Fibroblast of lung (primary cell): ENCODE measurements at regions not wholly inside any gene's neighbourhood (a gene's known extent, or its start where the extent isn't known, plus 50 kb on each side); places are given as distances from the start of the nearest gene placed in this dataset.

Source experiments
- DNase-seq, 2 donors: peaks; one replicate each; pipeline versions ENCODE4 v3.0.0 to v3.0.0-alpha.2; 2010; ENCODE audit warnings: low read depth in 2 of 2
- H2AFZ ChIP-seq: 2 replicates; pipeline ENCODE4 v1.5.1; 2012; ENCODE audit warnings: low read length, control low read depth, inconsistent platforms
- H3K27ac ChIP-seq: 2 replicates; pipeline ENCODE4 v1.5.1; 2011; ENCODE audit warnings: low read length, control low read depth; ENCODE audit not compliant: insufficient read depth
- H3K27me3 ChIP-seq: 2 replicates; pipeline ENCODE4 v1.5.1; 2011; ENCODE audit warnings: mild to moderate bottlenecking, low read length; ENCODE audit not compliant: control insufficient read depth, insufficient read depth
- H3K36me3 ChIP-seq: 2 replicates; pipeline ENCODE4 v1.5.1; 2011; ENCODE audit warnings: low read length; ENCODE audit not compliant: control insufficient read depth, insufficient read depth
- H3K4me1 ChIP-seq: 2 replicates; pipeline ENCODE4 v1.5.1; 2011; ENCODE audit warnings: low read length; ENCODE audit not compliant: control insufficient read depth, insufficient read depth; ENCODE audit errors: extremely low read depth
- H3K4me2 ChIP-seq: 2 replicates; pipeline ENCODE4 v1.5.1; 2011; ENCODE audit warnings: low read length, control low read depth; ENCODE audit not compliant: insufficient read depth; ENCODE audit errors: extremely low read depth
- H3K4me3 ChIP-seq, 4 experiments: fragments of 200-600 bp in 1 of 4; sonication (generic) in 1 of 4; replicated peaks in 1 of 4; 2 replicates each; pipeline ENCODE4 v1.5.1; 2011 to 2016; ENCODE audit warnings: low read length in 4 of 4, low read depth in 3 of 4, mild to moderate bottlenecking in 3 of 4, control low read depth in 2 of 4, inconsistent platforms in 1 of 4, mixed read lengths in 1 of 4; ENCODE audit not compliant: insufficient read depth in 1 of 4; ENCODE audit errors: control extremely low read depth in 1 of 4
- H3K79me2 ChIP-seq: 2 replicates; pipeline ENCODE4 v1.5.1; 2012; ENCODE audit warnings: mild to moderate bottlenecking, low read length, inconsistent platforms; ENCODE audit not compliant: control insufficient read depth, insufficient read depth
- H3K9ac ChIP-seq: 2 replicates; pipeline ENCODE4 v1.5.1; 2011; ENCODE audit warnings: mild to moderate bottlenecking, low read length, control low read depth; ENCODE audit not compliant: insufficient read depth
- H3K9me3 ChIP-seq: 2 replicates; pipeline ENCODE4 v1.5.1; 2012; ENCODE audit warnings: low read depth, low read length; ENCODE audit not compliant: control insufficient read depth, insufficient read depth
- H4K20me1 ChIP-seq: 2 replicates; pipeline ENCODE4 v1.5.1; 2011; ENCODE audit warnings: low read length; ENCODE audit not compliant: control insufficient read depth, insufficient read depth; ENCODE audit errors: extremely low read depth
- EZH2 ChIP-seq: IDR thresholded peaks from 2 replicates; pipeline ENCODE4 v1.5.1; 2012; ENCODE audit warnings: low read length, control low read depth, mild to moderate bottlenecking; ENCODE audit errors: missing control alignments
- TF ChIP-seq, protein P1 (sequence below), 2 donors: IDR thresholded peaks in 1 of 2; conservative IDR thresholded peaks in 1 of 2; 1 replicate in 1 of 2; 2 replicates in 1 of 2; pipeline ENCODE4 v1.5.1; 2011 to 2012; ENCODE audit warnings: low read length in 2 of 2, control low read depth in 1 of 2, inconsistent platforms in 1 of 2, low read depth in 1 of 2, mild to moderate bottlenecking in 1 of 2

GRCh38 chr21:38938343-38938742 is 132.6 kb downstream of the ETS2 start:
- Histone ChIP-seq H3K4me2 (no peak overlapping the region), H3K9me3 (no peaks in the 10 kb centered on the region), H4K20me1 (no peaks in the 10 kb centered on the region), H2AFZ (no peak overlapping the region), H3K79me2 (no peaks in the 10 kb centered on the region), H3K27ac (no peak overlapping the region), H3K9ac (no peak overlapping the region), H3K4me3 (no peak overlapping the region), H3K27me3 (no peaks in the 10 kb centered on the region), H3K4me1 (peaks cover 8% of the 10 kb centered on the region), H3K36me3 (no peaks in the 10 kb centered on the region)
- TF ChIP-seq, protein P1, sequence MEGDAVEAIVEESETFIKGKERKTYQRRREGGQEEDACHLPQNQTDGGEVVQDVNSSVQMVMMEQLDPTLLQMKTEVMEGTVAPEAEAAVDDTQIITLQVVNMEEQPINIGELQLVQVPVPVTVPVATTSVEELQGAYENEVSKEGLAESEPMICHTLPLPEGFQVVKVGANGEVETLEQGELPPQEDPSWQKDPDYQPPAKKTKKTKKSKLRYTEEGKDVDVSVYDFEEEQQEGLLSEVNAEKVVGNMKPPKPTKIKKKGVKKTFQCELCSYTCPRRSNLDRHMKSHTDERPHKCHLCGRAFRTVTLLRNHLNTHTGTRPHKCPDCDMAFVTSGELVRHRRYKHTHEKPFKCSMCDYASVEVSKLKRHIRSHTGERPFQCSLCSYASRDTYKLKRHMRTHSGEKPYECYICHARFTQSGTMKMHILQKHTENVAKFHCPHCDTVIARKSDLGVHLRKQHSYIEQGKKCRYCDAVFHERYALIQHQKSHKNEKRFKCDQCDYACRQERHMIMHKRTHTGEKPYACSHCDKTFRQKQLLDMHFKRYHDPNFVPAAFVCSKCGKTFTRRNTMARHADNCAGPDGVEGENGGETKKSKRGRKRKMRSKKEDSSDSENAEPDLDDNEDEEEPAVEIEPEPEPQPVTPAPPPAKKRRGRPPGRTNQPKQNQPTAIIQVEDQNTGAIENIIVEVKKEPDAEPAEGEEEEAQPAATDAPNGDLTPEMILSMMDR (conservative IDR thresholded peaks at IDR 0.05 in 1 of 2, IDR thresholded peaks at IDR 0.05 in 1 of 2; ENCODE audit: low read depth in 1 of 2, low read length in 2 of 2) = no peak
- no peak for TF ChIP-seq EZH2
- peak in 1 of 2 donors; percentile 34 for DNase-seq

DNA sequence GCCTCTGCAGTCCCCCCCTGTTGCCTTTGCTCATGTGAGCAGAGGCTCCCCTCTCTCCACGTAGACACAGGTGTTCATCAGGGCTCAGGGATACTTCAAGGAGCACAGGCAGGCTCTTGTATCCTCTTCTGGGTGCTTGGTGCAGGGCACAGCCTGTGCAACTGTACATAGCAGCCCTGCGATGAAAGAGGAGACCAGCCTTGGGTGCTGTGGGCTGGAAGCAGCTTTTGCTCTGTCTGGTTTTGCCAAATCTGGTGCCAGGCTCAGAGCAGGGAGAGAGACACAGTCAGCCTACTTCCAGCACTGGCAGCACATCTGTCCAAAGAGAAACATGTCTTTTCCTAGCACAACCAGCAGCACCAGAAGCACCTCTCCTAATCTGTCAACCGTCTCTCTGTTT is 132.1 kb downstream of the ETS2 start:
- no peak overlapping the region for H2AFZ ChIP-seq
- H3K36me3 ChIP-seq = no peaks in the 10 kb centered on the region
- no peaks in the 10 kb centered on the region for H4K20me1 ChIP-seq
- DNase-seq = no peak
- H3K27ac ChIP-seq = no peak overlapping the region
- H3K9ac ChIP-seq = no peak overlapping the region
- TF ChIP-seq, protein P1 (conservative IDR thresholded peaks at IDR 0.05 in 1 of 2, IDR thresholded peaks at IDR 0.05 in 1 of 2; ENCODE audit: low read depth in 1 of 2, low read length in 2 of 2) = no peak
- TF ChIP-seq EZH2 = no peak
- H3K4me3 ChIP-seq = no peak overlapping the region
- H3K4me2 ChIP-seq = no peak overlapping the region
- peaks cover 8% of the 10 kb centered on the region for H3K4me1 ChIP-seq
- no peaks in the 10 kb centered on the region for H3K27me3 ChIP-seq
- H3K79me2 ChIP-seq = no peaks in the 10 kb centered on the region
- H3K9me3 ChIP-seq = no peaks in the 10 kb centered on the region

- no peaks in the 10 kb centered on the region for H3K36me3 ChIP-seq
- H3K27ac ChIP-seq = no peak overlapping the region
- no peak for TF ChIP-seq EZH2
- TF ChIP-seq, protein P1 (conservative IDR thresholded peaks at IDR 0.05 in 1 of 2, IDR thresholded peaks at IDR 0.05 in 1 of 2; ENCODE audit: low read depth in 1 of 2, low read length in 2 of 2) = no peak
- DNase-seq = no peak
- H2AFZ ChIP-seq = no peak overlapping the region
- no peak overlapping the region for H3K4me3 ChIP-seq
- H3K9me3 ChIP-seq = no peaks in the 10 kb centered on the region
- no peaks in the 10 kb centered on the region for H4K20me1 ChIP-seq
- H3K9ac ChIP-seq = no peak overlapping the region
- no peaks in the 10 kb centered on the region for H3K27me3 ChIP-seq
- H3K4me2 ChIP-seq = no peak overlapping the region
- peaks cover 8% of the 10 kb centered on the region for H3K4me1 ChIP-seq
- H3K79me2 ChIP-seq = no peaks in the 10 kb centered on the region
Observed at GRCh38 chr21:38937286-38937790, 131.6 kb downstream of the ETS2 start.
